Peyer's patch (tissue), 4 donors: ENCODE measurements at regions not wholly inside any gene's neighbourhood (a gene's known extent, or its start where the extent isn't known, plus 50 kb on each side); places are given as distances from the start of the nearest gene placed in this dataset.

Experiments
- CTCF ChIP-seq, 6 experiments: fragments of 450-650 bp in 4 of 6; fragments of 200-600 bp in 2 of 6; sonication (generic) in 1 of 6; IDR thresholded peaks; one replicate each; pipeline ENCODE4 v1.5.1; 2017 to 2019; ENCODE audit warnings: antibody characterized with exemption in 6 of 6, mild to moderate bottlenecking in 3 of 6, moderate library complexity in 1 of 6
- POLR2A ChIP-seq, 2 donors: fragments of 450-650 bp; IDR thresholded peaks; one replicate each; pipeline ENCODE4 v1.5.1; 2017; ENCODE audit warnings: antibody characterized with exemption in 2 of 2, mild to moderate bottlenecking in 2 of 2, moderate library complexity in 2 of 2

DNA sequence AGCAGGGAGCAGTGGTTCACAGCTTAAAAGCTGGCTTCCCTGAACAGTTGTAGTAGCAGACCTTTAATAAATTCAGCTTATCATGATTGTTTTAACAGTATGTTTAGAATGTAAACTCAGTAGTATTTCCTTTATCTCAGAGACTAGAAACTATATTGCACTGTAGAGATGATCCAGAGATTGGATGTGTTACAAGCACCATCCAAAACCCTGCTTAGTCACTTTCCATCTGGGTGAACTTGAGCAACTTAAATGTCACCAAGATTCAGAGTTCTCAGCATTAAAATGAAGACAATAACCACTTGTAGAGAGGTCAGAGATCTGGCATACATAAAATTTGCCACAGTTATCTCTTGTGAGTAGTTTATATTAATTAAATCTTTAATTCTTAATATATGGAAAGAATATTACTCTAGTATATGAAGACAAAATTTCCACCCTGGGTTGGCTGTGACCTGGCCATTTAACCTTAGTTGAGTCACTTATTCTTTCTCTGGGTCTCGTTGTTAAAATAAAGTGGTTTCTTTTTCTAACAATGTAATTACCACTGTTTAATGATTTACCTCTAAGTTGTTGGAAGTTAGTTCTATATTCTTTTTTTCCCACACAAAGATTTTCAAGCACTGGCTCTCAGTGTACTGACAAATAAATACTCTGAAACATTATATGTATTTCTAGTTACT, 239.2 kb upstream of the FKBP1C start:
- no peak for TF ChIP-seq POLR2A (IDR thresholded peaks at IDR 0.05)
- TF ChIP-seq CTCF (IDR thresholded peaks at IDR 0.05): no peak
